ENCODE measurements at regions not wholly inside any gene's neighbourhood (a gene's known extent, or its start where the extent isn't known, plus 50 kb on each side); places are given as distances from the start of the nearest gene placed in this dataset.

DNA sequence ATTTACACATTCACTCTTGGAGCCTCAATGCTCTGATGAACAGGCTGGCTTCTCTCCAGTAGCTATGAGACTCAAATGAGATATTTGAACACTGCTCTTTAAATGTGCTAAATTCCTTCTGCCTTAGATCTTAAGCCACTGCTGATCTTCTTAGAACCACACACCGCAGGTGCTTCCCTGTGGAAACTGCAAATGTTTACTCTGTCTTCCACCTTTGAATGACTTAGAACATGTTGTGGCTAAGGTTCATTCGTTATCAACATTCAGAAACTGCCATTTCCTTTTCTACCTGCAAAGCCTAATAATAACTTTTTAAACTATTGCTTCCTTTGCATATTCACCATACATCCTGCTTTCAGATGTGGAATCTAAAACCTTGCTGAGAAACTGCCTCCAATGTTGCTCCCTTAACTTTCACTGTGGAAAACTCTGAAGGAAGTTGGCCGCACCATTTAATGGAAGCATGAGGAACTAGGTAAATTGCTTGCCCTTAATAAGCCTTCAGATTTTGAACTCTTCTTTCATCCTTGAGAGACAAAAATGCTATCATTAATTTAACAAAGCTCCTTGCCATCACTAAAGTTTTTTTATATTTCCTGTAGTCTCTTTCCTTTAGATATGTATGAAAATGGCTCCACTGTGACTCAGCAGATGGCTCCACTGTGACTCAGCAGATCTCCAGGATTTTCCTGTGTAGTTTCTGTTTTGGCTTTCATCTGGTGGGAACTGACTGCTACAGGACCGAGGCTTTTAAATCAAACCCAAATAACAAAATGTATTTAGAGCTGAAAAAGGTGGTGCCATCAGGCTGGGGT, 143.8 kb downstream of the TNFSF18 start:
- TF ChIP-seq, protein P1, sequence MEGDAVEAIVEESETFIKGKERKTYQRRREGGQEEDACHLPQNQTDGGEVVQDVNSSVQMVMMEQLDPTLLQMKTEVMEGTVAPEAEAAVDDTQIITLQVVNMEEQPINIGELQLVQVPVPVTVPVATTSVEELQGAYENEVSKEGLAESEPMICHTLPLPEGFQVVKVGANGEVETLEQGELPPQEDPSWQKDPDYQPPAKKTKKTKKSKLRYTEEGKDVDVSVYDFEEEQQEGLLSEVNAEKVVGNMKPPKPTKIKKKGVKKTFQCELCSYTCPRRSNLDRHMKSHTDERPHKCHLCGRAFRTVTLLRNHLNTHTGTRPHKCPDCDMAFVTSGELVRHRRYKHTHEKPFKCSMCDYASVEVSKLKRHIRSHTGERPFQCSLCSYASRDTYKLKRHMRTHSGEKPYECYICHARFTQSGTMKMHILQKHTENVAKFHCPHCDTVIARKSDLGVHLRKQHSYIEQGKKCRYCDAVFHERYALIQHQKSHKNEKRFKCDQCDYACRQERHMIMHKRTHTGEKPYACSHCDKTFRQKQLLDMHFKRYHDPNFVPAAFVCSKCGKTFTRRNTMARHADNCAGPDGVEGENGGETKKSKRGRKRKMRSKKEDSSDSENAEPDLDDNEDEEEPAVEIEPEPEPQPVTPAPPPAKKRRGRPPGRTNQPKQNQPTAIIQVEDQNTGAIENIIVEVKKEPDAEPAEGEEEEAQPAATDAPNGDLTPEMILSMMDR (IDR thresholded peaks at IDR 0.05; ENCODE audit: poor library complexity), result no peak
- TF ChIP-seq EZH2 (IDR thresholded peaks at IDR 0.05; ENCODE audit: borderline replicate concordance) (no peak), EZH2phosphoT487 (IDR thresholded peaks at IDR 0.05; ENCODE audit: low read depth, severe bottlenecking, unreplicated experiment) (no peak)
